ENCODE measurements at regions not wholly inside any gene's neighbourhood (a gene's known extent, or its start where the extent isn't known, plus 50 kb on each side); places are given as distances from the start of the nearest gene placed in this dataset.

DNA sequence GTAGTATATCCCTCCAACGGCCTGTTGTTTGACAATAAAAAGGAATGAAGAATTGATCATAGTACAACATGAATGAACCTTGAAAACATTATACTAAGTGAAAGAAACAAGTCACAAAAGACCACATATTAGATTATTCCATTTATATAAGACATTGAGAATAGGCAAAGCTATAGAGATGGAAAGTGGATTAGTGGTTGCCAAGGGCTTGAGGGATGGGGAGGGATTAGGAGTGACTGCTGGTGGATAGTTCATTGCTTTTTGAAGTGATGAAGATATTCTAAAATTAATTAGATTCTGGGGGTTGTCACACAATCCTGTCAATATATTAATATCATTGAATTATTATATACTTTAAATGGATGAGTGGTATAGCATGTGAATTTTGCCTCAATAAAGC is 142.5 kb upstream of the DPT start:
- no peak for DNase-seq (ENCODE audit: low read depth)

DNA sequence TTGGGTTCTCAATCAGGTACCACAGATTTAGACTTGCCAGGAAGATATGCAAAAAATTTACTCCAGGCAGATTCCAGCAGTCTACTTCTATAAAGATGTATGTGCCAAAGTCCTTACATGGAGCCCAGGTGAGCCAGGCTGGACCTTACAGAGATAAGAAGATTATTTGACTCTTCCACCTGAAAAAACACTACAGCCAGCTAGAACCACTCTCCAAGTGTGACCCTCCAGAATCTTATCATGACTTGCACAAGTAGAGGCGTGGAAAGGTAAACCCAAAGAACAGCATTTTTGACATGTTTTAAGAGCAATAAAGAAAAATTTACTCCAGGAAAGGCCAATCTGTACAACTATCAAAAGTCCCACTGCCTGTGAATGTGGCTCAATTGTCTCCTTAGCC is 146.8 kb upstream of the DPT start:
- no peak for DNase-seq (ENCODE audit: low read depth)

DNA sequence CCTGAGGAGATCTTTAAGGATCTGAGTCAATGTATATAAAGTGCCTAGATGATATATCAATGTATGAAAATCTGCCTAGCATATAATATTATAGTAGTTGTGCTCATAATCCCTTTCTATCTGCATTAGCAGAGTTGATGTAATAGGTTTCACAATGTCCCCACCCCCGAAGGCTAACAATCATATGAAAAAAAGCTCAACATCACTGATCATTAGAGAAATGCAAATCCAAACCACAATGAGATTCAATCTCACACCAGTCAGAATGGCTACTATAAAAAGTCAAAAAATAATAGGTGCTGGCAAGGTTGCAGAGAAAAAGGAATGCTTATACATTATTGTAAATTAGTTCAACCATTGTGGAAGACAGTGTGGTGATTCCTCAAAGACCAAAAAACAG is 147.8 kb upstream of the DPT start:
- no peak for DNase-seq (ENCODE audit: low read depth)

DNA sequence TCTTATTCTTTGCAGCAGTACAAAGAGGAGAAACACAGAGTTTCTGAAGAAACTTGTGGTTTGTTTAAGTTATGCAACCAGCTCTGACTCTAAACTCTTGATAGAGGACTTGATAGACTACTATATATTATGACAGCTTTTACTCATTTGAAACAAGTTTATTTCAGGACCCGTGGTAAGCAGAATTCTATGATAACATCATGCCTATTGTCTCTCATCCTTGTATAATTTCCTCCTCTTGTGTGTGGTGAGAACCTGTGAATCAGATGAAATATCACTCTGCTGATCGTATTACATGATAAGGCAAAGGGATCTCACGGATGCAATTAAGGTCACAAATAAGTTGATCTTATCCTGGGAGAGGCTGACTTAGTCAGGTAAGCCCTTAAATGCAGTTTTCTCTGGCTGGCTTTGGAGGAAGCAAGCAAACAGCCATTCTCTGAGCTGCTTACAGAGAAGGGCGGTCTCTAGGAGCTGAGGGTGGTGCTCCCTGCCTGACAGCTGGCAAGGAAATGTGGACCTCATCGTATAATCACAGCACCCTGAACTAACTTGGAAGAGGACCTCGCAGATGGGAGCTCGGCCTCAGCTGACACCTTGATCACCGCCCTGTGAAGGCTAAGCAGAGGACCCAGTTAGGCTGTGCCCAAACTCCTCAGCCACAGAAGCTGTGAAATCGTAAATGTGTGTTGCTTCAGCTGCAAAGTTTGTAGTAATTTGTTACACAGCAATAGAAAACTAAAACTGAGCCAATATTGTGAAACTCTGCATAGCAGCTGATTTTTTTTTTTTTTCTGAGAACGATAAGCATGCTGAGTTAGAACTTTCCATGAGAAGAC is 151.1 kb upstream of the DPT start:
- no peak for DNase-seq (ENCODE audit: low read depth)

DNA sequence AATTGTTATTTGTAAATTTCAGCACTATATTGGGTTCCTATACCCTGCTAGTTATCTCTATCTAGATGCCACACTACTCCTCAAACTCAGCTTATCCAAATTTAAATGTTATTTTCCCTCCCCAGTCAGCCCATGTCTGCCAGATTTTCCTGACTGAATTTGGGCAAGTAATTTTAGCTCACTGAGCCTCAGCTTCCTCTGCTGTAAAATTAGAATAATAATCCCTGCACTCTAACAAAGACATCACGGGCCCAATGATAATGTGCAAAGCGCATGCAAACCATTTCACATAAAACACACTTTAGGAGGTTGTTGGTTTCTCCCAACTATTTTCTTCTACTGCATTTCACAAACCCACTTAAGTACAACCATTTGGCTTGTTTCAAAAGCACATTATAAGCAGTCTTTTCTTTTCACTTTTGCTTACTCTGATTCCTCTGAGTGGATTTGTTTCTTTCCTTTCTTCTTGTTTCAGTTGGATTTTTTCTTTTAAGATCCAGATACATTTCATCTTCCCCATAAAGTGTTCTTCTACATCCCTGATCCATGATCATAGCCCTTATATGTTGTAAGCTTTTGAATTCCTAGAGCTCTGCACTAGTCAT is 152.8 kb upstream of the DPT start:
- no peak for DNase-seq (ENCODE audit: low read depth)

DNA sequence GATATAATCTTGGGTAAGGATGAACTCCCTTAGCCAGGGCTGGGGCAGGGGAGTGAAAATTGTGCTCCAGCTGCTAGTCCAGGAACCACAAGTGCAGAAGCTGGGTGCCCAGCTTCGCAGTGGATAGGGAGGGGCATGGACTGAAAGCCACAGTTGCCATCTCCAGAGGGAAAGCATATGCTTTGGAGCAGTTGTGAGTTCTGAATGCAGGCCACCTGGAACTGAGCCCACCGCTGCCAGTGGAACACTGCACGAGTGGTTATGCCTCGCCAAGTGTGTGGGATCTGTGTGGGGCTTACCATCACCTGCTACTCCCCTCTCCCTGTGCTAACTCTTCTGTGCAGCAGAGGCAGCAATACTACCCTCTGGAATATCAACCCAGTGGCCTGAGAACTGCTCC is 158.4 kb upstream of the DPT start:
- DNase-seq (ENCODE audit: low read depth) = no peak

DNA sequence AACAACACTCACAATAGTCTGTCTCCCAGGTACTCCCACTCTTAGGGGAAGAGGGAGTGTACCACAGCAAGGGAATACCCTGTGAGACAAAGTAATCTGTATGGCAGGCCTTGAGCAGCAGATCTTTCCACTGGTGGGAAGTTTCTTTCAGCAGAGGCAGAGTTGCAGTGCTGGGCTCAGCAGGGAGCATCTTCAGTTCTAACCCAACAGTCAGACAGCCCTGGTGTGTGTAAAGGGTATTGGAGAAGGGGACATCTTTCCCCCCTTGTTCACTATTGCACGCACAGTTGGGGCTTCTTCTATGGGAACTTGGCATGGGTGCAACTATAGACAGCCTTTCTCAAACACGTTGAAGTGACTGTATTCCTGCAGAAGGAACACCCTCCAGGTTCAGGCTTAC is 159.4 kb upstream of the DPT start:
- no peak for DNase-seq (ENCODE audit: low read depth)

DNA sequence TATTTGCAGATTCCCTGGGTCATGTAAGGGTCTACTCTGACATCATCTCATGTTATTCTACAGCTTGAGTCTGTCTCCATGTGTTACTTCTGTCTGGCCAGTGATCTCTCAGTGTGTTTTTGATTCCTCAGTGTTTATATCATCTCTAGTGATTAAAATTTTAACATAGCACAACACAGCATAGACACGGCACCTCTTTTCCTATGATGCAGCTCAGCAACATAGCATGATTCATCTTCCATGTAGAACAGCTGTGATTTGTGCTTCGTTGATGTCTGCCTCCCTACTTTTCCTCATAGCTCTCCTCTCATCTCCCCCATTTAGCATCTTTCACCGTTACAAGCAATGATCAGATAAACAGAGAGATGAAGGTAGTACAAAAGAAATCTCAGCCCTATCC is 163.9 kb upstream of the DPT start:
- DNase-seq (ENCODE audit: low read depth) = no peak

DNA sequence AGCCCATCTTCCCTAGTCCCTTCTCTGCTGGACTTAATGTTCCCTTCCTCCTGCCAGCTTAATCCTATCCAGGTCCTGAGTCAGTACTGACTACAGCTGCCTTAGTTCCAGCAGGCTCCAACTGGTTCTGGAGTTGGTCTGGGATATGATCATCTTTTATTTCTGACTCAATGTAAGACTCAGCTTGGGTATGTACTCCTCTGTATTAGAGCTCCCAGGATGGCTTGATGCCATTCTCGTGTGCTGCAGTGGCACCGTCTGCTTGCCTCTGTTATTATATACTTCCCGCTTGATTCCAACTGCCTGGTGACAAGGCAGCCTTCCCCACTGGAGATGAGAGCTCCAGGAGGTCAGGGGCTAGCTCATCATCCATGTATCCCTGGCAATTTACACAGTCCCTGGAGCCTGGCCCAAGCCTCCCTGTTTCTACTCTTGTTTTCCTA is 164.4 kb upstream of the DPT start:
- no peak for DNase-seq (ENCODE audit: low read depth)

DNA sequence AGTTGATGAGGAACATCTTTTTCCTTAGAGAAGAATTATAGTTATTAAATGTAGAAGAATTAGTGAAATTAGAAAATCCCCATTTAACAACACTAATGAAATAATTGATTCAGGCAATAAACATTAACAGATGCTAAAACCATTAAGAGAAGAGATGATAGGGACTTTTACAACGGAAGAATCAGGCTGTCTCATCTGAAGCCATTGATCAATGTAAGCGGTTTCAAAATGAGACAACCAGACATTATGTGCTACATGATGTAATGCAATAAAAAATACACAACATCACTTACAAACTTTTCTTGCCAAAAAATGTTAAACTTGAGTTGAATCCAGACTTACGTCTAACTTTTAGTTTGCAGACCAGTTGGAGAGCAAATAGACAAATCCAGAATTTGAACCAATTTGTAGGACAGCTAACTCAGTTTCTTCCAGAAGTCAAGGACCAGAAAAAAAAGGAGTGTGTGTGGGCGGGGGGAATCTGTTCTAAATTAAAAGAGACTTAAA is 165.4 kb upstream of the DPT start:
- DNase-seq (ENCODE audit: low read depth) = no peak

DNA sequence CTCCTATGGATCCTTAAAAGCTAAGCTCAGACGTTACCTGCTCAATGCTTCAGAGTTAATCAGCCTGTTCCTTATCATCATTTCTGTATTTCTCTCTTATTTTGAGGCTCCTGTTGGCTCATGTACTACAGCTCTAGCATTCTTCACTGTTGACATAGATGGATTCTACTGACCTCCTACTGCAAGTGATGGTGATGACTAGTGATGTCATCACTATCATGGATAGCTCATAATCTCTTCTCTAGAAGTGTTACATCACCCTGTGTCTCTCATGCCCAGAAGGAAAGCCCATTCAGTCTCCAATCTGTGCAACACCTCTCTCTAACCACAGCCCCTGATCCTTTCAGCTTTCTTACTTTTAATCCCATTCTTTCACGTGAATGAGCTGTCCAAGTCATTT is 168.2 kb upstream of the DPT start:
- DNase-seq (ENCODE audit: low read depth) = no peak

DNA sequence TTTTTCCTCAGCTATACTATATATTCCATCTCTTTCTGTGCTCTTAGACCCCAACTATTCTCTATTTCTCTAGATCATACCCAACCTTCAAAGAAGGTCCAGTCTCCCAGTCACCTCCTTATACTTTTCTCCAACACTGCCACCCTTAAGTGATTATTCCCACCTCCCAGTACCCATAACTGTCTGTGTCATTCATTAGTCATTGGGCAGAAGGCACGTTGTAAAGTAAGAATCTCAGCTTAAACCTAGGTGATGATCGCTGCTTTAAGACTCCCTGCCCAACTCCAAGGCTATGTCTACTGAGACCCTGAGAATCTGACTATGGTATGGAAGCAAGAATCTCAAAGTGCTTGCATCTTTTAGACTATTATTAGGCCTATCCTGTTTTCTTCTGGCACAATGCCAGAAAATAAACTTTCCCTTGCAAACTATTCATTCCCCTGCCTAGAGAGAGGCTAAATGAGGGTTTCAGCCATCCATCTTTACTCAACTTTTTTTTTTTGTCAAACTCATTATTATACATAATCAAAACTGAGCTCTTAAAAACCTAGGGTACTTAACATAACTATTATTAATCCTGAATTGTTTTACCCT is 174.3 kb upstream of the DPT start:
- DNase-seq (ENCODE audit: low read depth) = no peak

DNA sequence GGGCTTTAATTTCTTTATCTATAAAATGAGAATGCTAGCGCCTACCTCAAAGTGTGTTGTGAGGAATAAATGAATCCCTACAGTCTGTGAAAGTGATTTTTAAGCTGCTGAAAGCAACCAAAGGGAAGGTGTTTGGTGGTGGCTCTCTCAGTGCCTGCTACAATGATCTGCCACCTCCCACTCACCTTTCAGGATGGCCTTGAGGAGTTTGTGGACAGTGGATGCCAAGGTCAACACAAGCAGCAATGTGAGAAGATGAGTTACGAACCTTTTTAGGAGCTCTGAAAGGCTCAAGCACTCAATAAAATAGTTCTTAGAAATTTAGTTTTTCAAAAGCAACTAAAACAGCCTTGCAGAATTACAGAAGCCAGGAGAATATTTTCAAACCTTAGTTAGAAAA is 176.6 kb upstream of the DPT start:
- DNase-seq (ENCODE audit: low read depth) = no peak

DNA sequence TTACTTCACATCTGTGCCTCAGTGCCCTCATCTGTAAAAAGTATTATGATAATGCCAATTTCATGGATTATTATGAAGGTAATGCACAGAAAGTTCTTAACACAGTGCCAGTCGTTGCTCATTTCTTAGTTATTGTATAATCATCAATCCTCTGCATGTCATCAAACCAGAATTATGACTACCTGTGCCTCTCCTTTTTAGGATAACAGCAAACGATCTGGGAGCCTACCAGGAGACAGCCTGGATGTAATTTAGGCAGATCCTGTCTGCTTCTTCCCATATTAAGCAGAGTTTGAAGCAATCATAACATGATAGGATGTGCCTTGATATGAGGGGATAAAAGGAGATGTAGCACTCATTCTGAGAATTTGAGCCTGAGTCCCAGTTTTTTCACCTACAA is 177.4 kb upstream of the DPT start:
- DNase-seq (ENCODE audit: low read depth) = no peak

DNA sequence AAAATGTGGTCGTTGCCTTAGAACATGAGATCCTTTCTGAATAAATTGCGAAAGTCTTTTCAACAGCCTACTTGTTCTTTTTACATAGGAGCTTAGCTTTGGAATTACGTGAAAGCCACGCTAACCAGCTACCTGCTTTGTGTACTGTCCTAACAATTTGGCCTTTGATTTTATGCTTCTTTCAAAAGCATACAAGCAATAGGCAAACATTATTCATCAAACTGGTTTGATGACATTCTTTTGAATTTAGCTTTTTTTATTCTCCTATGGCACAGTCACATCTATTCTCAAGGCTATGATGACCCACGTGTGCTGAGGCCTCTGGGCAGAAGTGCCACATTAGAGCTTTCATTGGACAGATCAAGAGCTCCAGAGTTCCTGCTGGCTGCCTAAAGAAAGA is 178.0 kb upstream of the DPT start:
- no peak for DNase-seq (ENCODE audit: low read depth)

DNA sequence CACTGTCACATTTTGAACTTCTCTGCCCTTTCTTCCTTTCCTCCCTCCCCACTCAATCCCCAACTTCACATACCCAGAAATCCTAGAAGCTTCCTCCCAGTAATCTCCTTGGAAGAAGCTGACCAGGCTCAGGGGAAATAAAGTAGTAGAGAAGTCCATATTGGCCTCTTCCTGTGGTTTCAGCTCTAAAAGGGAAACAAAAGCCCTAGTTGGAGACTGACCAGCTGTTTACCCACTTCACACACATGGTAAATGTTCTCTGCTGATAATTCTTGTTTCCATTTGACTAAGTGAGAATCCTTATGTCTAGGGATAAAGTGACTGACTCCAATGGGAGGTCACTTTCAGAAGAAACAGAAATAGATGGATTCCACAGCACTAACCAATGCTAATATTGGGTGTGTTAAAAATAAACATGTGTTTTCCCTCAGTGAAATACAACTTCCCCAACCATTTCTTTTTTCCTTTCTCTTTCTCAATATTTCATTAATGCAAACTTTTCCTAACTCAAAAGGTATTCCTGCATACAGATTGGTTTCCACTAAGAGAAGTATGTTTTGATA is 178.9 kb upstream of the DPT start:
- DNase-seq (ENCODE audit: low read depth) = no peak

DNA sequence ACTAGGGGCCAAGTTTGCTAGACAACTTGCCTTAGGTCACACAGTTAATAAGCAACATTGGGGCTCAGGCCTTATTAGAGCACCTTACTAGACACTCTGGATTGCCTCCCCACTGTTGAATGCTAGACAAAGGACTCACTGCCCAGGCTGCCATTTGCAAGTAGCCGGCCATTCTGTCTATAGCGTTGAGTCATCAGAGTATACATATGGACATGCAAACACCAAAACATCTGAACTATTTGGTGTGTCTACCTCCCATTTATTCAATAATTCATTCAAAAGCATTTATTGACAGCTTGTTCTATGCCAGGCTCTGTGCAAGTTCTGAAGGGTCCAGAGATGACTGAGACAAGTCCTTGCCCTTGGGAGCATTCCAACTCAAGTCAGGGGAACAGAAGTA is 181.4 kb upstream of the DPT start:
- no peak for DNase-seq (ENCODE audit: low read depth)

DNA sequence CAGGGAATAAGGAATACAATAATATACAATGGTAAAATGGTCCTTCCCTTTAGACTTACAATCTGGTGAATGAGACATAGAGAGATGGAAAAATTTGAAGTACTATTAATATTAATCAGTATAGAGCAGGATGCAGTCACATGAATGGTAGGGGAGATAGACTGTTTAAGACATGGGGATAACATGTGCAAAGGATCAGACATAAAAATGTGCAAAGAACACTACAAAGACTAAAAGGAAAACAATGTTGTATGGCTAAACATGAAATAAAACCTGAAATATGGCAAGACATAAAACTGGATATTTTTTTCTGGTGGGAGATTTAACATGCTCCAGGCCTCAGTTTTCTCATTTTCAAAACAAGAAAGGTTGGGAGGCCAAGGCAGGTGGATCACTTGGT is 182.4 kb upstream of the DPT start:
- no peak for DNase-seq (ENCODE audit: low read depth)

DNA sequence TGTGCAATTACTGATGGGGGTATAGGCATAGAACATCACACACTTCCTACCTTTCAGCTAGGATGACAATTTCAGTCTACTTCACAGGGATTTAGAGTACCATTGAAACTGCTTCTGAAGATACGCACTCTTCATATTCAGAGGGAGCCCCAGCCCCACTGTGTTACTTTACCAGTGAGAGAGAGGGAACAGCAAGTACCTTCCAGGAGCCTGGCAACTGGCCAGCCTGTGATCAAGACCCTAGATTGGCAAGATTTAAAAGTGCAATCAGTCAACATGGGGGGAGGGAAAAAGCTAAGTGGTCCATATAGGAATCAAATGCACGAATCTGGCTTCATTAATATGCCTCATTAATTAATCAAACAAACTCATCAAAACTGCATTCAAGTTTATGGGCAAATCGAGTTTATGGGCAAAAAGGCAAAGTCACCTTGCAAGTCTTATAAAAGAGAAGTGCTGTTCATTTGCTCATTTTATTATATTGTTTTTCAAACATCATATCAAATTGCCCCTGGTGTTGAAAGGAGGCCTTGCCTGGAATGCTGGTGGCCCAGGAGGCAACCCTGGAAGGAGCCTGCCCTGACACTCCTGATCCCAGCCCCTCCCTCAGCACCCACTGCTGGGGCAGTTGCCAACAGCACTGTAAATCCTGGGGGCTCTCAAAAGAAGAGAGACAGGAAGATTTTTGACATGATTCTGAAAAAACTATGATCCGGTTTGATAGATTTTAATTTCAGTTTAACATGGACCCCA is 184.9 kb upstream of the DPT start:
- DNase-seq (ENCODE audit: low read depth) = no peak

DNA sequence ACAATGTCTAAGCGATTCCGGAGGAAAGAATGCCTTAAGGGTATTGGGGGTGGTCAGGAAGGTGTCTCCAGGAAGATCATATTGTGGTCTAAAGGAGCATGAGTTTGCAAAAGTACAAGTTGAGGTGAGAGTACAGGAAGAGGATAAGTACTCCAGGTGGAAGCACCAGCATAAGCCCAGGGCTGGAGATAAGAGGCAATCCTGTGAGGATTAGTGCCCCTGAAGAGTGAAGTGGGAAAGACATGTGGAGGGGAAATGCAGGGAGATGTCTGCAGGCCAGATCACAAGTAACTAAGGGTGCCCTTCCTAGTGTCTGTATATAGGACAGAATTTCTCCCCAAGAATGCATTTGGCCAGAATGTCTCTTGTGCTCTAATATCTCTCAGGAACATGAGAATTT is 188.3 kb upstream of the DPT start:
- no peak for DNase-seq (ENCODE audit: low read depth)

DNA sequence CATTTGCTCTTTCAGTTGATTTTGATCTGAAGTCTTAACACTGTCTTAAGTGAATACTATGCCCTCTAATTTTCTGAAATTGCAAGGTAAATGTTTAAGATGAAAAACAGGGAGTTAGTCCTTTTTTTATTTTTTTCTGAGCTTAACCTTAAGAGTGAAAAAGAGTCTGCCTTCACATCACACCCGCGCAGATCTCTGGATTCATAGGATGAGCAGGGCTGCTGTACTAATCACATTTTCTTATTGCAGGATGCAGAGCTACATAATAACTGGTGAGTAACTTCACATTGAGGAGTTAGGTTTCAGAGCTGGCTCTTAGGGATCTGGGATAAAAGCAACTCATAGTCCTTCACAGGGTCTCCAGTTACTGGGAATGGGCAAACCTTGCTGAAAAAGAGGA is 188.7 kb upstream of the ATP1B1 start:
- no peak for DNase-seq (ENCODE audit: low read depth)
